ENCODE measurements at regions not wholly inside any gene's neighbourhood (a gene's known extent, or its start where the extent isn't known, plus 50 kb on each side); places are given as distances from the start of the nearest gene placed in this dataset.

GRCh38 chr1:182126272-182126800, 64.8 kb upstream of the ZNF648 start:
- TF ChIP-seq POLR2AphosphoS5 (IDR thresholded peaks at IDR 0.05; ENCODE audit: low read depth) = no peak
- TF ChIP-seq CTCF (IDR thresholded peaks at IDR 0.05; ENCODE audit: insufficient read depth, low read length) = no peak
- no peak overlapping the region for H3K27ac ChIP-seq (replicated peaks)
- no peak overlapping the region for H3K4me3 ChIP-seq (replicated peaks; ENCODE audit: insufficient read depth, low read length)
- no peaks in the 10 kb centered on the region for H3K27me3 ChIP-seq (ENCODE audit: insufficient read depth, poor library complexity, severe bottlenecking)
- DNase-seq (ENCODE audit: low read depth in 1 of 2, low spot score in 1 of 2) = no peak

DNA sequence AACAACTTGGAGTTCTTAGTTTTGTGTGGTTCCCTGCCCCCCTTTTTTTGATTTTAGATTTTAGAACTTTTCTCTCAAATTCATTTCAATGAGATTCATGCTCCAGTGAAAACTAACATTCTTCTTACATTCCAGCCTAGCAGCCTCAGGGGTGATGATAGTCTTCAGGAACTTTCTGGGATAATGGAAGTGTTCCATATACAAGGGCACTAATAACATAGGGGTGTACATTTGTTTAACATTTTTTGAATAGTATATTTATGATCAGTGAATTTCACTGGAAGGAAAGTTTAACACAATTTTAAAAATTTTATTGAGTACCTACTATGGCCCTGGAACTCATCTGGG, 61.4 kb upstream of the ZNF648 start:
- no peak for DNase-seq (ENCODE audit: low read depth in 1 of 2, low spot score in 1 of 2)
- H3K27ac ChIP-seq (replicated peaks) = no peak overlapping the region
- H3K27me3 ChIP-seq (ENCODE audit: insufficient read depth, poor library complexity, severe bottlenecking) = no peaks in the 10 kb centered on the region
- TF ChIP-seq CTCF (IDR thresholded peaks at IDR 0.05; ENCODE audit: insufficient read depth, low read length) (no peak), POLR2AphosphoS5 (IDR thresholded peaks at IDR 0.05; ENCODE audit: low read depth) (no peak), GABPA (IDR thresholded peaks at IDR 0.05; ENCODE audit: low read depth) (no peak), SPI1 (IDR thresholded peaks at IDR 0.05; ENCODE audit: borderline replicate concordance, low read depth) (no peak)
- TF ChIP-seq, protein P1, sequence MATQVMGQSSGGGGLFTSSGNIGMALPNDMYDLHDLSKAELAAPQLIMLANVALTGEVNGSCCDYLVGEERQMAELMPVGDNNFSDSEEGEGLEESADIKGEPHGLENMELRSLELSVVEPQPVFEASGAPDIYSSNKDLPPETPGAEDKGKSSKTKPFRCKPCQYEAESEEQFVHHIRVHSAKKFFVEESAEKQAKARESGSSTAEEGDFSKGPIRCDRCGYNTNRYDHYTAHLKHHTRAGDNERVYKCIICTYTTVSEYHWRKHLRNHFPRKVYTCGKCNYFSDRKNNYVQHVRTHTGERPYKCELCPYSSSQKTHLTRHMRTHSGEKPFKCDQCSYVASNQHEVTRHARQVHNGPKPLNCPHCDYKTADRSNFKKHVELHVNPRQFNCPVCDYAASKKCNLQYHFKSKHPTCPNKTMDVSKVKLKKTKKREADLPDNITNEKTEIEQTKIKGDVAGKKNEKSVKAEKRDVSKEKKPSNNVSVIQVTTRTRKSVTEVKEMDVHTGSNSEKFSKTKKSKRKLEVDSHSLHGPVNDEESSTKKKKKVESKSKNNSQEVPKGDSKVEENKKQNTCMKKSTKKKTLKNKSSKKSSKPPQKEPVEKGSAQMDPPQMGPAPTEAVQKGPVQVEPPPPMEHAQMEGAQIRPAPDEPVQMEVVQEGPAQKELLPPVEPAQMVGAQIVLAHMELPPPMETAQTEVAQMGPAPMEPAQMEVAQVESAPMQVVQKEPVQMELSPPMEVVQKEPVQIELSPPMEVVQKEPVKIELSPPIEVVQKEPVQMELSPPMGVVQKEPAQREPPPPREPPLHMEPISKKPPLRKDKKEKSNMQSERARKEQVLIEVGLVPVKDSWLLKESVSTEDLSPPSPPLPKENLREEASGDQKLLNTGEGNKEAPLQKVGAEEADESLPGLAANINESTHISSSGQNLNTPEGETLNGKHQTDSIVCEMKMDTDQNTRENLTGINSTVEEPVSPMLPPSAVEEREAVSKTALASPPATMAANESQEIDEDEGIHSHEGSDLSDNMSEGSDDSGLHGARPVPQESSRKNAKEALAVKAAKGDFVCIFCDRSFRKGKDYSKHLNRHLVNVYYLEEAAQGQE (IDR thresholded peaks at IDR 0.05; ENCODE audit: insufficient replicate concordance, low read depth) = no peak
- no peak overlapping the region for H3K4me3 ChIP-seq (replicated peaks; ENCODE audit: insufficient read depth, low read length)

- no peaks in the 10 kb centered on the region for H3K27me3 ChIP-seq (ENCODE audit: insufficient read depth, poor library complexity, severe bottlenecking)
- no peak for DNase-seq (ENCODE audit: low read depth in 1 of 2, low spot score in 1 of 2)
- TF ChIP-seq, protein P1 (IDR thresholded peaks at IDR 0.05; ENCODE audit: insufficient replicate concordance, low read depth) = no peak
- TF ChIP-seq GABPA (IDR thresholded peaks at IDR 0.05; ENCODE audit: low read depth) (no peak), POLR2AphosphoS5 (IDR thresholded peaks at IDR 0.05; ENCODE audit: low read depth) (no peak), CTCF (IDR thresholded peaks at IDR 0.05; ENCODE audit: insufficient read depth, low read length) (no peak), SPI1 (IDR thresholded peaks at IDR 0.05; ENCODE audit: borderline replicate concordance, low read depth) (no peak)
- H3K27ac ChIP-seq (replicated peaks) = no peak overlapping the region
- no peak overlapping the region for H3K4me3 ChIP-seq (replicated peaks; ENCODE audit: insufficient read depth, low read length)
Measured at GRCh38 chr1:182122256-182122912, 60.9 kb upstream of the ZNF648 start.

GRCh38 chr1:182121787-182122186, 60.3 kb upstream of the ZNF648 start:
- TF ChIP-seq CTCF (IDR thresholded peaks at IDR 0.05; ENCODE audit: insufficient read depth, low read length) = no peak
- TF ChIP-seq, protein P1 (IDR thresholded peaks at IDR 0.05; ENCODE audit: insufficient replicate concordance, low read depth) = no peak
- TF ChIP-seq SPI1 (IDR thresholded peaks at IDR 0.05; ENCODE audit: borderline replicate concordance, low read depth) = no peak
- TF ChIP-seq GABPA (IDR thresholded peaks at IDR 0.05; ENCODE audit: low read depth) = no peak
- no peak for TF ChIP-seq POLR2AphosphoS5 (IDR thresholded peaks at IDR 0.05; ENCODE audit: low read depth)
- no peak overlapping the region for H3K27ac ChIP-seq (replicated peaks)
- DNase-seq (ENCODE audit: low read depth in 1 of 2, low spot score in 1 of 2) = no peak
- no peaks in the 10 kb centered on the region for H3K27me3 ChIP-seq (ENCODE audit: insufficient read depth, poor library complexity, severe bottlenecking)
- no peak overlapping the region for H3K4me3 ChIP-seq (replicated peaks; ENCODE audit: insufficient read depth, low read length)
